H9 (cell line): ENCODE measurements at regions not wholly inside any gene's neighbourhood (a gene's known extent, or its start where the extent isn't known, plus 50 kb on each side); places are given as distances from the start of the nearest gene placed in this dataset.
"Not testable (repeated sequence)": the region's sequence is repeated elsewhere in the genome, so short reads cannot be mapped to it uniquely, and the experiment has no call there.

Experiments
- DNase-seq: peaks from one replicate; pipeline ENCODE4 v3.0.0-alpha.2; 2017
- H2AFZ ChIP-seq: one replicate; pipeline ENCODE4 v1.6.1; 2013; ENCODE audit warnings: mild to moderate bottlenecking, low read length, control low read depth, moderate library complexity
- H2AK5ac ChIP-seq: 2 replicates; pipeline ENCODE4 v1.6.1; 2013; ENCODE audit warnings: low read length, control low read depth, mixed read lengths; ENCODE audit not compliant: insufficient read length
- H2BK120ac ChIP-seq: one replicate; pipeline ENCODE4 v1.6.1; 2013; ENCODE audit warnings: low read depth, mild to moderate bottlenecking, low read length, control low read depth, inconsistent platforms; ENCODE audit not compliant: poor library complexity, severe bottlenecking
- H2BK12ac ChIP-seq: 2 replicates; pipeline ENCODE4 v1.6.1; 2013; ENCODE audit warnings: low read length, control low read depth, mixed read lengths, low read depth; ENCODE audit not compliant: insufficient read length
- H2BK15ac ChIP-seq: 2 replicates; pipeline ENCODE4 v1.6.1; 2013; ENCODE audit warnings: low read depth, low read length, control low read depth
- H2BK20ac ChIP-seq: one replicate; pipeline ENCODE4 v1.6.1; 2013; ENCODE audit warnings: low read depth, mild to moderate bottlenecking, low read length, control low read depth, inconsistent platforms; ENCODE audit not compliant: poor library complexity, severe bottlenecking
- H2BK5ac ChIP-seq: 2 replicates; pipeline ENCODE4 v1.6.1; 2013; ENCODE audit warnings: low read length, control low read depth, mixed read lengths; ENCODE audit not compliant: insufficient read length
- H3K14ac ChIP-seq: 2 replicates; pipeline ENCODE4 v1.6.1; 2013; ENCODE audit warnings: low read length, control low read depth; ENCODE audit not compliant: insufficient read depth
- H3K18ac ChIP-seq: 2 replicates; pipeline ENCODE4 v1.6.1; 2013; ENCODE audit warnings: low read depth, mild to moderate bottlenecking, mixed read lengths, low read length, control low read depth; ENCODE audit not compliant: insufficient read length
- H3K23ac ChIP-seq: 2 replicates; pipeline ENCODE4 v1.6.1; 2013; ENCODE audit warnings: low read length, control low read depth, mixed read lengths, low read depth; ENCODE audit not compliant: insufficient read length
- H3K23me2 ChIP-seq: 2 replicates; pipeline ENCODE4 v1.6.1; 2013; ENCODE audit warnings: low read depth, mild to moderate bottlenecking, mixed read lengths, low read length, control low read depth; ENCODE audit not compliant: insufficient read length, poor library complexity, severe bottlenecking
- H3K27ac ChIP-seq: 2 replicates; pipeline ENCODE4 v1.5.1; 2013; ENCODE audit warnings: low read length, control low read depth, mixed read lengths, low read depth; ENCODE audit not compliant: insufficient read length
- H3K27me3 ChIP-seq: 2 replicates; pipeline ENCODE4 v1.6.1; 2013; ENCODE audit warnings: low read length, control low read depth, inconsistent platforms; ENCODE audit not compliant: insufficient read depth
- H3K4ac ChIP-seq: 2 replicates; pipeline ENCODE4 v1.6.1; 2013; ENCODE audit warnings: low read depth, mild to moderate bottlenecking, control low read depth, inconsistent platforms, low read length, moderate library complexity
- H3K4me1 ChIP-seq: 2 replicates; pipeline ENCODE4 v1.6.1; 2013; ENCODE audit warnings: low read length, control low read depth, inconsistent platforms; ENCODE audit not compliant: insufficient read depth
- H3K4me2 ChIP-seq: 2 replicates; pipeline ENCODE4 v1.6.1; 2013; ENCODE audit warnings: low read length, control low read depth, mixed read lengths; ENCODE audit not compliant: insufficient read length, insufficient read depth
- H3K56ac ChIP-seq: 2 replicates; pipeline ENCODE4 v1.6.1; 2013; ENCODE audit warnings: low read depth, mild to moderate bottlenecking, mixed read lengths, low read length, control low read depth; ENCODE audit not compliant: insufficient read length
- H3K79me1 ChIP-seq: 2 replicates; pipeline ENCODE4 v1.6.1; 2013; ENCODE audit warnings: low read depth, mild to moderate bottlenecking, moderate library complexity, low read length, control low read depth, inconsistent platforms; ENCODE audit not compliant: insufficient read depth, poor library complexity, severe bottlenecking
- H3K79me2 ChIP-seq: 2 replicates; pipeline ENCODE4 v1.6.1; 2013; ENCODE audit warnings: low read length, control low read depth, inconsistent platforms; ENCODE audit not compliant: insufficient read depth
- H3K9ac ChIP-seq: 2 replicates; pipeline ENCODE4 v1.6.1; 2013; ENCODE audit warnings: low read length, control low read depth, mixed read lengths; ENCODE audit not compliant: insufficient read length; ENCODE audit errors: extremely low read depth
- H3K9me3 ChIP-seq: one replicate; pipeline ENCODE4 v1.6.1; 2013; ENCODE audit warnings: low read depth, low read length, inconsistent platforms; ENCODE audit not compliant: control insufficient read depth
- H3T11ph ChIP-seq: one replicate; pipeline ENCODE4 v1.6.1; 2013; ENCODE audit warnings: mild to moderate bottlenecking, low read length, control low read depth, inconsistent platforms
- H4K20me1 ChIP-seq: one replicate; pipeline ENCODE4 v1.6.1; 2013; ENCODE audit not compliant: control insufficient read depth, insufficient read length, insufficient read depth
- H4K5ac ChIP-seq: 2 replicates; pipeline ENCODE4 v1.6.1; 2013; ENCODE audit warnings: low read depth, mild to moderate bottlenecking, mixed read lengths, low read length, control low read depth; ENCODE audit not compliant: insufficient read length
- H4K8ac ChIP-seq: replicated peaks from 2 replicates; pipeline ENCODE4 v1.6.1; 2013; ENCODE audit warnings: low read length, control low read depth, mixed read lengths, low read depth; ENCODE audit not compliant: insufficient read length
- H4K91ac ChIP-seq: 2 replicates; pipeline ENCODE4 v1.6.1; 2013; ENCODE audit warnings: low read depth, mild to moderate bottlenecking, moderate library complexity, mixed read lengths, low read length, control low read depth; ENCODE audit not compliant: insufficient read length
- H3K27ac Mint-ChIP-seq, 3 experiments: 2 replicates in 2 of 3; 3 replicates in 1 of 3; pipeline ENCODE4 v1.8.0; 2020 to 2021; ENCODE audit warnings: mixed read lengths in 3 of 3, mild to moderate bottlenecking in 1 of 3, moderate library complexity in 1 of 3
- H3K27me3 Mint-ChIP-seq: 2 replicates; pipeline ENCODE4 v1.8.0; 2021; ENCODE audit warnings: low read depth, mild to moderate bottlenecking, moderate library complexity, mixed read lengths
- H3K36me3 Mint-ChIP-seq, 3 experiments: 2 replicates in 2 of 3; 3 replicates in 1 of 3; pipeline ENCODE4 v1.8.0; 2020 to 2021; ENCODE audit warnings: low read depth in 3 of 3, mixed read lengths in 3 of 3; ENCODE audit not compliant: insufficient read depth in 1 of 3
- H3K4me1 Mint-ChIP-seq, 2 experiments: 2 replicates each; pipeline ENCODE4 v1.8.0; 2020; ENCODE audit warnings: mixed read lengths in 2 of 2
- H3K4me3 Mint-ChIP-seq, 2 experiments: 2 replicates in 1 of 2; 3 replicates in 1 of 2; pipeline ENCODE4 v1.8.0; 2020 to 2021; ENCODE audit warnings: mild to moderate bottlenecking in 2 of 2, mixed read lengths in 2 of 2, moderate library complexity in 1 of 2
- H3K9me3 Mint-ChIP-seq, 2 experiments: 2 replicates in 1 of 2; 3 replicates in 1 of 2; pipeline ENCODE4 v1.8.0; 2020; ENCODE audit warnings: mild to moderate bottlenecking in 2 of 2, mixed read lengths in 2 of 2, moderate library complexity in 1 of 2
- CTCF ChIP-seq: fragments of 200-600 bp; sonication (generic); conservative IDR thresholded peaks from 3 replicates; pipeline ENCODE4 v1.8.0; 2021; ENCODE audit warnings: antibody characterized with exemption, mild to moderate bottlenecking
- WGBS: extraction: QIAGEN DNeasy Blood & Tissue Kit; methylation state at CpG from one replicate; pipeline ENCODE4 v1.1.7; 2013; ENCODE audit warnings: missing lambda C conversion rate, low lambda C conversion rate, mixed read lengths; ENCODE audit not compliant: insufficient read length; ENCODE audit errors: extremely low coverage; 5-methylcytosine and 5-hydroxymethylcytosine counted together

GRCh38 chr1:68725001-68725752 is 228.3 kb upstream of the DEPDC1 start:
- no peak overlapping the region for H3K4me2 ChIP-seq
- H4K5ac ChIP-seq: no peak overlapping the region
- no peak overlapping the region for H3K27ac Mint-ChIP-seq
- no peak overlapping the region for H3K14ac ChIP-seq
- no peaks in the 10 kb centered on the region for H3K9me3 ChIP-seq
- H3K27me3 Mint-ChIP-seq: no peaks in the 10 kb centered on the region; the same call in 1 of the 2 replicates
- H3K23ac ChIP-seq: no peak overlapping the region
- no peaks in the 10 kb centered on the region for H3K4me1 Mint-ChIP-seq
- H3K4me1 ChIP-seq: no peaks in the 10 kb centered on the region
- no peak overlapping the region for H3K27ac ChIP-seq
- H2AK5ac ChIP-seq: no peak overlapping the region
- no peaks in the 10 kb centered on the region for H3K27me3 ChIP-seq
- no peak overlapping the region for H4K91ac ChIP-seq
- no peak overlapping the region for H3K9ac ChIP-seq
- no peak for TF ChIP-seq CTCF
- H3K56ac ChIP-seq: no peak overlapping the region
- H3K18ac ChIP-seq: no peak overlapping the region
- H2BK120ac ChIP-seq: no peak overlapping the region
- H3K79me1 ChIP-seq: no peaks in the 10 kb centered on the region
- no peak overlapping the region for H2BK15ac ChIP-seq
- H3T11ph ChIP-seq: no peak overlapping the region
- no peak overlapping the region for H2BK12ac ChIP-seq
- H2AFZ ChIP-seq: no peak overlapping the region
- no peak overlapping the region for H3K4me3 Mint-ChIP-seq
- no peak overlapping the region for H4K8ac ChIP-seq
- no peaks in the 10 kb centered on the region for H3K9me3 Mint-ChIP-seq
- no peak for DNase-seq
- no peaks in the 10 kb centered on the region for H3K23me2 ChIP-seq
- no CpG with 5 or more reads among the region's 2 CpGs for WGBS
- H2BK20ac ChIP-seq: no peak overlapping the region
- no peak overlapping the region for H2BK5ac ChIP-seq
- H4K20me1 ChIP-seq: no peaks in the 10 kb centered on the region
- no peaks in the 10 kb centered on the region for H3K79me2 ChIP-seq
- no peaks in the 10 kb centered on the region for H3K36me3 Mint-ChIP-seq
- H3K4ac ChIP-seq: no peak overlapping the region

GRCh38 chr1:68739486-68739885 is 242.6 kb upstream of the DEPDC1 start:
- H2BK5ac ChIP-seq, H3K23me2 ChIP-seq, H2BK12ac ChIP-seq, H4K91ac ChIP-seq, H3K56ac ChIP-seq, H4K8ac ChIP-seq, H3K27me3 ChIP-seq, H3K27ac ChIP-seq, H3K9me3 ChIP-seq, H3K27ac Mint-ChIP-seq, H3K4me1 Mint-ChIP-seq, H3T11ph ChIP-seq, H2BK20ac ChIP-seq, H2BK120ac ChIP-seq, H3K9ac ChIP-seq, H3K79me1 ChIP-seq, H3K14ac ChIP-seq, H2BK15ac ChIP-seq, H4K20me1 ChIP-seq, H3K79me2 ChIP-seq, H3K4me2 ChIP-seq, H3K27me3 Mint-ChIP-seq, DNase-seq, H3K23ac ChIP-seq, H3K18ac ChIP-seq, H3K4ac ChIP-seq, H2AK5ac ChIP-seq, H2AFZ ChIP-seq, H4K5ac ChIP-seq, H3K4me1 ChIP-seq, H3K4me3 Mint-ChIP-seq: not testable (repeated sequence)
- peaks cover 27 to 28% of the 10 kb centered on the region in 2 experiments for H3K9me3 Mint-ChIP-seq
- WGBS: no CpG with 5 or more reads among the region's 19 CpGs
- peaks cover 12 to 27% (median 14%) of the 10 kb centered on the region in 3 experiments for H3K36me3 Mint-ChIP-seq
